H1 (cell line): ENCODE measurements at regions not wholly inside any gene's neighbourhood (a gene's known extent, or its start where the extent isn't known, plus 50 kb on each side); places are given as distances from the start of the nearest gene placed in this dataset.

Source experiments
- CTCF ChIA-PET: fragments of 300-600 bp; sonication (Branson Sonifier 250); formaldehyde crosslinking; loops from one replicate; lab custom pipeline; 2021; ENCODE audit not compliant: partially characterized antibody; lab: Charles Lee
- POLR2A ChIA-PET: fragments of 300-600 bp; sonication (Branson Sonifier 250); formaldehyde crosslinking; loops from one replicate; lab custom pipeline; 2021; ENCODE audit warnings: inconsistent platforms; ENCODE audit not compliant: partially characterized antibody; lab: Charles Lee
- DNase-seq, 2 experiments: peaks; one replicate each; pipeline versions ENCODE4 v3.0.0 to v3.0.0-alpha.2; 2010 to 2022; ENCODE audit warnings: low spot score in 2 of 2, low read depth in 1 of 2, mixed read lengths in 1 of 2
- FAIRE-seq: peaks from 2 replicates; lab custom pipeline; 2011; peaks lifted over from hg19 to GRCh38; lab: Jason Lieb, UNC
- H2AFZ ChIP-seq: 2 replicates; pipeline ENCODE4 v1.8.1; 2012; ENCODE audit warnings: low read length, inconsistent platforms
- H2AK5ac ChIP-seq: 2 replicates; pipeline ENCODE4 v1.6.1; 2013; ENCODE audit warnings: low read depth, low read length
- H2BK120ac ChIP-seq: replicated peaks from 2 replicates; pipeline ENCODE3; 2013; ENCODE audit warnings: low read depth, low read length, inconsistent platforms
- H2BK12ac ChIP-seq: 2 replicates; pipeline ENCODE4 v1.6.1; 2013; ENCODE audit warnings: low read depth, low read length
- H2BK15ac ChIP-seq: 2 replicates; pipeline ENCODE4 v1.6.1; 2013; ENCODE audit warnings: low read length
- H2BK20ac ChIP-seq: 2 replicates; pipeline ENCODE4 v1.6.1; 2013; ENCODE audit warnings: low read length
- H2BK5ac ChIP-seq: 2 replicates; pipeline ENCODE4 v1.6.1; 2013; ENCODE audit warnings: low read depth, low read length
- H3K14ac ChIP-seq: 2 replicates; pipeline ENCODE4 v1.6.1; 2013; ENCODE audit warnings: inconsistent platforms; ENCODE audit not compliant: insufficient read length
- H3K18ac ChIP-seq: 2 replicates; pipeline ENCODE4 v1.6.1; 2013; ENCODE audit warnings: low read length; ENCODE audit errors: extremely low read depth
- H3K23ac ChIP-seq: 2 replicates; pipeline ENCODE4 v1.6.1; 2013; ENCODE audit warnings: inconsistent platforms; ENCODE audit not compliant: insufficient read length
- H3K23me2 ChIP-seq: 2 replicates; pipeline ENCODE4 v1.6.1; 2013; ENCODE audit warnings: low read depth, low read length
- H3K27ac ChIP-seq: 2 replicates; pipeline ENCODE4 v1.6.1; 2011; ENCODE audit warnings: low read depth, low read length, inconsistent platforms
- H3K27me3 ChIP-seq, 4 experiments: replicated peaks in 1 of 4; 1 replicate in 1 of 4; 2 replicates in 3 of 4; pipeline versions ENCODE4 v1.6.1 to v1.8.1; 2011 to 2013; ENCODE audit warnings: low read length in 3 of 4, mild to moderate bottlenecking in 3 of 4, inconsistent platforms in 2 of 4, mixed read lengths in 2 of 4, moderate library complexity in 1 of 4; ENCODE audit not compliant: control insufficient read depth in 3 of 4, insufficient read depth in 3 of 4; ENCODE audit errors: extremely low read depth in 1 of 4
- H3K36me3 ChIP-seq, 4 experiments: 2 replicates each; pipeline versions ENCODE4 v1.6.1 to v1.8.1; 2011 to 2013; ENCODE audit warnings: mild to moderate bottlenecking in 4 of 4, low read length in 3 of 4, moderate library complexity in 2 of 4, control low read depth in 1 of 4, inconsistent platforms in 1 of 4; ENCODE audit not compliant: insufficient read depth in 4 of 4, control insufficient read depth in 2 of 4
- H3K4ac ChIP-seq: replicated peaks from 2 replicates; pipeline ENCODE3; 2013; ENCODE audit warnings: low read length, low read depth, mixed read lengths, inconsistent platforms; ENCODE audit not compliant: insufficient read length
- H3K4me1 ChIP-seq, 4 experiments: replicated peaks in 1 of 4; 1 replicate in 1 of 4; 2 replicates in 3 of 4; pipeline versions ENCODE4 v1.6.1 to v1.8.1; 2011 to 2013; ENCODE audit warnings: low read length in 3 of 4, inconsistent platforms in 2 of 4, mixed read lengths in 1 of 4; ENCODE audit not compliant: insufficient read depth in 4 of 4, control insufficient read depth in 3 of 4
- H3K4me2 ChIP-seq, 2 experiments: 2 replicates each; pipeline versions ENCODE4 v1.6.1 to v1.8.1; 2011 to 2013; ENCODE audit warnings: low read depth in 2 of 2, low read length in 2 of 2, control low read depth in 1 of 2, inconsistent platforms in 1 of 2, mild to moderate bottlenecking in 1 of 2; ENCODE audit not compliant: insufficient read depth in 1 of 2
- H3K4me3 ChIP-seq, 4 experiments: fragments of 200-600, 300-600 bp in 1 of 4; sonication (generic), shearing (Covaris generic), sonication (Bioruptor Twin) in 1 of 4; 2 replicates each; pipeline versions ENCODE4 v1.5.1 to v1.8.1; 2011 to 2016; ENCODE audit warnings: low read length in 4 of 4, low read depth in 3 of 4, control low read depth in 2 of 4, inconsistent platforms in 2 of 4, mild to moderate bottlenecking in 2 of 4, mixed read lengths in 1 of 4, moderate library complexity in 1 of 4; ENCODE audit not compliant: insufficient read depth in 2 of 4; ENCODE audit errors: extremely low read depth in 1 of 4
- H3K56ac ChIP-seq: replicated peaks from 2 replicates; pipeline ENCODE3; 2013; ENCODE audit warnings: low read depth, mild to moderate bottlenecking, mixed read lengths, low read length, inconsistent platforms; ENCODE audit not compliant: insufficient read length
- H3K79me1 ChIP-seq: 2 replicates; pipeline ENCODE4 v1.6.1; 2013; ENCODE audit warnings: low read depth, low read length, control low read depth
- H3K79me2 ChIP-seq, 2 experiments: 2 replicates each; pipeline versions ENCODE4 v1.6.1 to v1.8.1; 2012 to 2013; ENCODE audit warnings: low read length in 2 of 2, mild to moderate bottlenecking in 2 of 2, inconsistent platforms in 1 of 2; ENCODE audit not compliant: insufficient read depth in 2 of 2, control insufficient read depth in 1 of 2
- H3K9ac ChIP-seq, 4 experiments: replicated peaks in 1 of 4; 1 replicate in 1 of 4; 2 replicates in 3 of 4; pipeline versions ENCODE4 v1.6.1 to v1.8.1; 2011 to 2013; ENCODE audit warnings: low read depth in 3 of 4, low read length in 3 of 4, control low read depth in 2 of 4, mild to moderate bottlenecking in 2 of 4, moderate library complexity in 2 of 4, inconsistent platforms in 1 of 4; ENCODE audit errors: extremely low read depth in 1 of 4
- H3K9me3 ChIP-seq, 2 experiments: 2 replicates each; pipeline versions ENCODE4 v1.6.1 to v1.8.1; 2012 to 2013; ENCODE audit warnings: mild to moderate bottlenecking in 2 of 2, moderate library complexity in 2 of 2, control low read depth in 1 of 2, inconsistent platforms in 1 of 2, low read depth in 1 of 2, low read length in 1 of 2, mixed read lengths in 1 of 2; ENCODE audit not compliant: insufficient read depth in 2 of 2
- H4K20me1 ChIP-seq, 2 experiments: replicated peaks in 1 of 2; 2 replicates each; pipeline versions ENCODE3 to v1.8.1; 2011 to 2013; ENCODE audit warnings: inconsistent platforms in 2 of 2, low read length in 2 of 2, mild to moderate bottlenecking in 1 of 2; ENCODE audit not compliant: insufficient read depth in 2 of 2, control insufficient read depth in 1 of 2
- H4K5ac ChIP-seq: 2 replicates; pipeline ENCODE4 v1.6.1; 2013; ENCODE audit warnings: low read length, low read depth, mixed read lengths, inconsistent platforms; ENCODE audit not compliant: insufficient read length
- H4K8ac ChIP-seq: 2 replicates; pipeline ENCODE4 v1.8.0; 2013; ENCODE audit warnings: mild to moderate bottlenecking, moderate library complexity, low read length, inconsistent platforms; ENCODE audit not compliant: insufficient read depth; ENCODE audit errors: extremely low read depth
- H4K91ac ChIP-seq: replicated peaks from 2 replicates; pipeline ENCODE3; 2013; ENCODE audit warnings: low read length, mixed read lengths, inconsistent platforms; ENCODE audit not compliant: insufficient read length
- CBX5 ChIP-seq: fragments of 300-800, 300-1000 bp; sonication (generic); IDR thresholded peaks from 2 replicates; pipeline ENCODE4 v1.7.1; 2016; ENCODE audit warnings: antibody characterized with exemption, low read length, low read depth
- CBX8 ChIP-seq: fragments of 300-800, 300-1000 bp; sonication (generic); IDR thresholded peaks from 2 replicates; pipeline ENCODE4 v1.7.1; 2016; ENCODE audit warnings: low read depth, low read length, borderline replicate concordance
- CHD1 ChIP-seq: IDR thresholded peaks from 2 replicates; pipeline ENCODE4 v1.6.1; 2012; ENCODE audit warnings: low read depth, low read length, improper control_type of control experiment
- CREB1 ChIP-seq: IDR thresholded peaks from 2 replicates; pipeline ENCODE4 v1.6.1; 2012; ENCODE audit warnings: inconsistent platforms
- EGR1 ChIP-seq: IDR thresholded peaks from 2 replicates; pipeline ENCODE4 v1.6.1; 2011; ENCODE audit warnings: low read depth, low read length, borderline replicate concordance
- NANOG ChIP-seq: IDR thresholded peaks from 2 replicates; pipeline ENCODE4 v1.6.1; 2011; ENCODE audit warnings: low read length, low read depth, mild to moderate bottlenecking, inconsistent platforms; ENCODE audit not compliant: insufficient read depth, poor library complexity, severe bottlenecking
- PHF8 ChIP-seq: fragments of 200-600 bp; sonication (generic); conservative IDR thresholded peaks from 2 replicates; pipeline ENCODE4 v1.7.1; 2012; ENCODE audit warnings: low read depth, mild to moderate bottlenecking, inconsistent platforms, low read length, moderate library complexity
- RAD21 ChIP-seq, 2 experiments: IDR thresholded peaks in 1 of 2; conservative IDR thresholded peaks in 1 of 2; 2 replicates each; pipeline ENCODE4 v1.6.1; 2011; ENCODE audit warnings: low read depth in 2 of 2, low read length in 2 of 2, improper control_type of control experiment in 1 of 2, inconsistent platforms in 1 of 2, mild to moderate bottlenecking in 1 of 2, moderate library complexity in 1 of 2
- SP4 ChIP-seq: IDR thresholded peaks from 2 replicates; pipeline ENCODE4 v1.6.1; 2012; ENCODE audit warnings: low read length, inconsistent platforms
- SUZ12 ChIP-seq: fragments of 200-600 bp; sonication (generic); IDR thresholded peaks from 2 replicates; pipeline ENCODE4 v1.6.1; 2012; ENCODE audit warnings: mild to moderate bottlenecking, inconsistent platforms, low read length, moderate library complexity, mixed read lengths
- TAF1 ChIP-seq: IDR thresholded peaks from 2 replicates; pipeline ENCODE4 v1.6.1; 2011; ENCODE audit warnings: mild to moderate bottlenecking, low read depth, low read length
- TAF7 ChIP-seq: optimal IDR thresholded peaks from 2 replicates; pipeline ENCODE3; 2011; ENCODE audit warnings: low read depth, mild to moderate bottlenecking, inconsistent platforms, low read length, moderate library complexity, borderline replicate concordance
- TBP ChIP-seq: IDR thresholded peaks from 2 replicates; pipeline ENCODE4 v1.6.1; 2011; ENCODE audit warnings: low read depth, low read length, improper control_type of control experiment
- TCF12 ChIP-seq: IDR thresholded peaks from 2 replicates; pipeline ENCODE4 v1.6.1; 2011; ENCODE audit warnings: low read depth, mild to moderate bottlenecking, low read length
- ZNF274 ChIP-seq: IDR thresholded peaks from 2 replicates; pipeline ENCODE4 v1.7.0; 2012; ENCODE audit warnings: low read length, borderline replicate concordance; ENCODE audit errors: extremely low read depth
- WGBS, 2 experiments: shearing (Covaris generic) in 1 of 2; methylation state at CpG; one replicate each; pipeline versions ENCODE4 v1.1.6 to v1.1.7; 2013 to 2015; ENCODE audit warnings: low lambda C conversion rate in 2 of 2, mixed read lengths in 2 of 2, inconsistent platforms in 1 of 2, low coverage in 1 of 2, missing lambda C conversion rate in 1 of 2; ENCODE audit not compliant: insufficient replicate concordance in 2 of 2, insufficient coverage in 1 of 2, insufficient read length in 1 of 2; ENCODE audit errors: extremely low coverage in 1 of 2, missing lambda C conversion rate in 1 of 2; 5-methylcytosine and 5-hydroxymethylcytosine counted together

- Histone ChIP-seq H2AK5ac (no peak overlapping the region), H4K5ac (no peak overlapping the region), H3K4ac (no peak overlapping the region), H2BK120ac (no peak overlapping the region), H4K91ac (no peak overlapping the region), H2BK20ac (no peak overlapping the region), H3K27me3 (no peaks in the 10 kb centered on the region), H3K9me3 (no peaks in the 10 kb centered on the region), H3K4me1 (no peaks in the 10 kb centered on the region), H3K36me3 (no peaks in the 10 kb centered on the region), H3K4me2 (no peak overlapping the region), H3K27ac (no peak overlapping the region), H4K20me1 (no peaks in the 10 kb centered on the region), H3K23me2 (no peaks in the 10 kb centered on the region), H4K8ac (no peak overlapping the region), H3K18ac (no peak overlapping the region), H2AFZ (no peak overlapping the region), H3K4me3 (no peak overlapping the region), H3K79me2 (no peaks in the 10 kb centered on the region), H2BK15ac (no peak overlapping the region), H3K79me1 (no peaks in the 10 kb centered on the region), H3K14ac (no peak overlapping the region), H2BK5ac (no peak overlapping the region), H3K9ac (no peak overlapping the region), H2BK12ac (no peak overlapping the region), H3K56ac (no peak overlapping the region), H3K23ac (no peak overlapping the region)
- WGBS, 2 experiments: 96% methylated on average over 1 of the region's 1 CpG; no CpG with 5 or more reads in 1 of the 2 experiments
- ChIA-PET POLR2A (no interaction called here), CTCF (no interaction called here)
- TF ChIP-seq TBP: no peak
- no peak for TF ChIP-seq SUZ12
- no peak for TF ChIP-seq NANOG
- TF ChIP-seq CREB1: no peak
- no peak for TF ChIP-seq PHF8
- no peak for TF ChIP-seq TAF7
- TF ChIP-seq EGR1: no peak
- no peak for TF ChIP-seq ZNF274
- no peak for TF ChIP-seq CBX5
- no peak for TF ChIP-seq SP4
- no peak for TF ChIP-seq TCF12
- no peak for TF ChIP-seq TAF1
- no peak for TF ChIP-seq RAD21 (IDR thresholded peaks at IDR 0.05 in 1 of 2, conservative IDR thresholded peaks at IDR 0.05 in 1 of 2; ENCODE audit: low read depth in 2 of 2, low read length in 2 of 2)
- TF ChIP-seq CHD1: no peak
- no peak for TF ChIP-seq CBX8
- FAIRE-seq: no peak
- no peak for DNase-seq
These were observed 266.3 kb downstream of the PDGFC start for GRCh38 chr4:156705311-156705710.
